HCT116 (cell line): ENCODE measurements at regions not wholly inside any gene's neighbourhood (a gene's known extent, or its start where the extent isn't known, plus 50 kb on each side); places are given as distances from the start of the nearest gene placed in this dataset.

Experiments
- ATAC-seq: fragments of 200-7000 bp; cut with Tn5 transposase; 2 replicates; pipeline ENCODE4 v1.9.1; 2020; ENCODE audit warnings: mild to moderate bottlenecking, moderate library complexity
- BruUV-seq: library from RNA; stranded (reverse); fragments of 400-500 nt; replicated peaks from 2 replicates; lab custom pipeline; 2021; lab: Mats Ljungman, UMichigan
- CTCF ChIA-PET: fragments of 300-600 bp; sonication (Branson Sonifier 250); formaldehyde crosslinking; loops from one replicate; lab custom pipeline; 2021; ENCODE audit warnings: antibody characterized with exemption; lab: Charles Lee
- POLR2A ChIA-PET: fragments of 300-600, 350-600 bp; sonication (Branson Sonifier 250); formaldehyde crosslinking; loops from one replicate; lab custom pipeline; 2021; ENCODE audit warnings: antibody characterized with exemption; lab: Charles Lee
- RAD21 ChIA-PET, 2 experiments: fragments of 300-600 bp; sonication (Branson Sonifier 250); formaldehyde crosslinking; loops; one replicate each; lab custom pipeline; 2023; ENCODE audit warnings: low total read pairs in 2 of 2; ENCODE audit not compliant: uncharacterized antibody in 2 of 2, unreplicated experiment in 2 of 2, low non-redundant PET in 1 of 2; lab: Charles Lee
- DNase-seq: peaks from one replicate; pipeline ENCODE4 v3.0.0-alpha.2; 2010; ENCODE audit warnings: low read depth, low spot score
- H2AFZ ChIP-seq: fragments of 200-600 bp; shearing (Covaris generic), sonication (generic); 2 replicates; pipeline ENCODE4 v1.6.1; 2017; ENCODE audit warnings: low read depth, mixed run types, mixed read lengths, antibody characterized with exemption, low read length; ENCODE audit not compliant: poor library complexity, severe bottlenecking
- H3K27ac ChIP-seq: 2 replicates; pipeline ENCODE4 v1.5.1; 2012; ENCODE audit warnings: low read depth, low read length
- H3K27me3 ChIP-seq: fragments of 200-600 bp; sonication (generic); 2 replicates; pipeline ENCODE4 v1.6.1; 2016; ENCODE audit warnings: mixed run types, low read length, mixed read lengths; ENCODE audit not compliant: insufficient read depth
- H3K36me3 ChIP-seq, 2 experiments: fragments of 200-500 bp in 1 of 2; fragments of 200-600 bp in 1 of 2; sonication (Bioruptor generic) in 1 of 2; sonication (generic) in 1 of 2; 2 replicates each; pipeline versions ENCODE4 v1.5.1 to v1.6.1; 2014 to 2016; ENCODE audit warnings: low read length in 2 of 2, inconsistent platforms in 1 of 2, mixed read lengths in 1 of 2, mixed run types in 1 of 2; ENCODE audit not compliant: insufficient read depth in 2 of 2, control insufficient read depth in 1 of 2
- H3K4me1 ChIP-seq, 2 experiments: fragments of 200-600 bp in 1 of 2; sonication (generic) in 1 of 2; 2 replicates each; pipeline versions ENCODE4 v1.5.1 to v1.6.1; 2012 to 2017; ENCODE audit warnings: low read length in 2 of 2, inconsistent platforms in 1 of 2, mild to moderate bottlenecking in 1 of 2, mixed read lengths in 1 of 2, mixed run types in 1 of 2, moderate library complexity in 1 of 2; ENCODE audit not compliant: insufficient read depth in 2 of 2, control insufficient read depth in 1 of 2
- H3K4me2 ChIP-seq: fragments of 200-600 bp; sonication (generic); 2 replicates; pipeline ENCODE4 v1.6.1; 2017; ENCODE audit warnings: mixed run types, low read length, mixed read lengths
- H3K4me3 ChIP-seq, 2 experiments: fragments of 200-600 bp in 1 of 2; sonication (generic) in 1 of 2; replicated peaks in 1 of 2; 2 replicates each; pipeline ENCODE4 v1.5.1; 2011 to 2016; ENCODE audit warnings: low read length in 2 of 2, control low read depth in 1 of 2, low read depth in 1 of 2, mild to moderate bottlenecking in 1 of 2, mixed read lengths in 1 of 2, mixed run types in 1 of 2
- H3K79me2 ChIP-seq: fragments of 200-600 bp; sonication (generic); 2 replicates; pipeline ENCODE4 v1.6.1; 2017; ENCODE audit warnings: mild to moderate bottlenecking, mixed run types, low read length, moderate library complexity, mixed read lengths; ENCODE audit not compliant: insufficient read depth
- H3K9ac ChIP-seq: fragments of 200-600 bp; sonication (generic); 2 replicates; pipeline ENCODE4 v1.6.1; 2016; ENCODE audit warnings: low read length, mixed read lengths
- H3K9me2 ChIP-seq: fragments of 200-600 bp; sonication (generic), shearing (Covaris generic); 2 replicates; pipeline ENCODE4 v1.6.1; 2017; ENCODE audit warnings: mixed run types, mild to moderate bottlenecking, moderate library complexity; ENCODE audit not compliant: insufficient read depth
- H3K9me3 ChIP-seq, 2 experiments: fragments of 200-500 bp in 1 of 2; fragments of 200-600 bp in 1 of 2; sonication (Bioruptor generic) in 1 of 2; sonication (generic) in 1 of 2; 2 replicates each; pipeline ENCODE4 v1.6.1; 2014 to 2017; ENCODE audit warnings: low read length in 2 of 2, mixed read lengths in 2 of 2, inconsistent platforms in 1 of 2, low read depth in 1 of 2, mild to moderate bottlenecking in 1 of 2, mixed run types in 1 of 2, moderate library complexity in 1 of 2; ENCODE audit not compliant: control insufficient read depth in 1 of 2, insufficient read depth in 1 of 2
- H4K20me1 ChIP-seq: fragments of 200-600 bp; sonication (generic), shearing (Covaris generic); 2 replicates; pipeline ENCODE4 v1.6.1; 2017; ENCODE audit warnings: mixed run types, mild to moderate bottlenecking, moderate library complexity; ENCODE audit not compliant: insufficient read depth
- ATF3 ChIP-seq: IDR thresholded peaks from 2 replicates; pipeline ENCODE4 v1.6.1; 2012
- EGR1 ChIP-seq: IDR thresholded peaks from 2 replicates; pipeline ENCODE4 v1.6.1; 2012; ENCODE audit warnings: low read depth
- ELF1 ChIP-seq: IDR thresholded peaks from 2 replicates; pipeline ENCODE4 v1.6.1; 2012; ENCODE audit warnings: low read depth, borderline replicate concordance
- FOSL1 ChIP-seq: IDR thresholded peaks from 2 replicates; pipeline ENCODE4 v1.6.1; 2012; ENCODE audit warnings: low read depth
- MAX ChIP-seq: IDR thresholded peaks from 2 replicates; pipeline ENCODE4 v1.6.1; 2012
- POLR2A ChIP-seq: IDR thresholded peaks from 2 replicates; pipeline ENCODE4 v1.7.0; 2011; ENCODE audit warnings: borderline replicate concordance; ENCODE audit not compliant: insufficient read depth, insufficient read length; ENCODE audit errors: extremely low read depth
- POLR2AphosphoS5 ChIP-seq: IDR thresholded peaks from 2 replicates; pipeline ENCODE4 v1.6.1; 2011; ENCODE audit warnings: mild to moderate bottlenecking, low read depth, low read length, moderate library complexity
- TCF7L2 ChIP-seq: IDR thresholded peaks from 2 replicates; pipeline ENCODE4 v1.7.0; 2011; ENCODE audit warnings: borderline replicate concordance, inconsistent platforms; ENCODE audit not compliant: insufficient read depth, insufficient read length; ENCODE audit errors: extremely low read depth
- intact Hi-C: fragments of 100-400 bp; cut with micrococcal nuclease; formaldehyde crosslinking; loops from 2 replicates; pipeline ENCODE4 v1.10.0; 2022
- TF ChIP-seq, protein P1 (sequence below): IDR thresholded peaks from 2 replicates; pipeline ENCODE4 v1.6.1; 2012; ENCODE audit warnings: low read depth

GRCh38 chr6:145557474-145557873, 177.8 kb downstream of the EPM2A start:
- no peak overlapping the region for H3K27ac ChIP-seq
- H2AFZ ChIP-seq, result no peak overlapping the region
- no peaks in the 10 kb centered on the region for H3K9me3 ChIP-seq
- intact Hi-C loops, result no loop called here
- no peak overlapping the region for H3K4me3 ChIP-seq
- DNase-seq, result no peak
- H3K9ac ChIP-seq, result no peak overlapping the region
- TF ChIP-seq EGR1, result no peak
- TF ChIP-seq, protein P1, sequence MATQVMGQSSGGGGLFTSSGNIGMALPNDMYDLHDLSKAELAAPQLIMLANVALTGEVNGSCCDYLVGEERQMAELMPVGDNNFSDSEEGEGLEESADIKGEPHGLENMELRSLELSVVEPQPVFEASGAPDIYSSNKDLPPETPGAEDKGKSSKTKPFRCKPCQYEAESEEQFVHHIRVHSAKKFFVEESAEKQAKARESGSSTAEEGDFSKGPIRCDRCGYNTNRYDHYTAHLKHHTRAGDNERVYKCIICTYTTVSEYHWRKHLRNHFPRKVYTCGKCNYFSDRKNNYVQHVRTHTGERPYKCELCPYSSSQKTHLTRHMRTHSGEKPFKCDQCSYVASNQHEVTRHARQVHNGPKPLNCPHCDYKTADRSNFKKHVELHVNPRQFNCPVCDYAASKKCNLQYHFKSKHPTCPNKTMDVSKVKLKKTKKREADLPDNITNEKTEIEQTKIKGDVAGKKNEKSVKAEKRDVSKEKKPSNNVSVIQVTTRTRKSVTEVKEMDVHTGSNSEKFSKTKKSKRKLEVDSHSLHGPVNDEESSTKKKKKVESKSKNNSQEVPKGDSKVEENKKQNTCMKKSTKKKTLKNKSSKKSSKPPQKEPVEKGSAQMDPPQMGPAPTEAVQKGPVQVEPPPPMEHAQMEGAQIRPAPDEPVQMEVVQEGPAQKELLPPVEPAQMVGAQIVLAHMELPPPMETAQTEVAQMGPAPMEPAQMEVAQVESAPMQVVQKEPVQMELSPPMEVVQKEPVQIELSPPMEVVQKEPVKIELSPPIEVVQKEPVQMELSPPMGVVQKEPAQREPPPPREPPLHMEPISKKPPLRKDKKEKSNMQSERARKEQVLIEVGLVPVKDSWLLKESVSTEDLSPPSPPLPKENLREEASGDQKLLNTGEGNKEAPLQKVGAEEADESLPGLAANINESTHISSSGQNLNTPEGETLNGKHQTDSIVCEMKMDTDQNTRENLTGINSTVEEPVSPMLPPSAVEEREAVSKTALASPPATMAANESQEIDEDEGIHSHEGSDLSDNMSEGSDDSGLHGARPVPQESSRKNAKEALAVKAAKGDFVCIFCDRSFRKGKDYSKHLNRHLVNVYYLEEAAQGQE, result no peak
- no peak for TF ChIP-seq TCF7L2
- TF ChIP-seq ATF3, result no peak
- TF ChIP-seq FOSL1, result no peak
- TF ChIP-seq ELF1, result no peak
- no peak for TF ChIP-seq POLR2A
- no peak for TF ChIP-seq MAX
- no peak for TF ChIP-seq POLR2AphosphoS5
- H3K27me3 ChIP-seq, result no peaks in the 10 kb centered on the region
- no peaks in the 10 kb centered on the region for H3K36me3 ChIP-seq
- H4K20me1 ChIP-seq, result no peaks in the 10 kb centered on the region
- ChIA-PET RAD21 (no interaction called here), POLR2A (no interaction called here), CTCF (no interaction called here)
- no TSS peak for BruUV-seq
- no peaks in the 10 kb centered on the region for H3K79me2 ChIP-seq
- no peak overlapping the region for H3K4me2 ChIP-seq
- no peaks in the 10 kb centered on the region for H3K9me2 ChIP-seq
- no peak for ATAC-seq
- H3K4me1 ChIP-seq, result no peaks in the 10 kb centered on the region
